ENCODE measurements at regions not wholly inside any gene's neighbourhood (a gene's known extent, or its start where the extent isn't known, plus 50 kb on each side); places are given as distances from the start of the nearest gene placed in this dataset.

- no peaks in the 10 kb centered on the region for H3K4me1 ChIP-seq (ENCODE audit: insufficient read depth, low read length)
- no peaks in the 10 kb centered on the region for H3K27me3 ChIP-seq (ENCODE audit: insufficient read depth, low read length)
- H3K79me1 ChIP-seq (ENCODE audit: insufficient read depth, low read depth, low read length, poor library complexity, severe bottlenecking), result no peaks in the 10 kb centered on the region
- H3K23ac ChIP-seq (ENCODE audit: insufficient read length, low read depth, low read length), result no peak overlapping the region
- no peak overlapping the region for H3K18ac ChIP-seq (ENCODE audit: insufficient read length, low read depth, low read length)
- H4K8ac ChIP-seq (replicated peaks; ENCODE audit: insufficient read length, low read depth, low read length), result no peak overlapping the region
- no peak overlapping the region for H4K5ac ChIP-seq (ENCODE audit: insufficient read length, low read depth, low read length)
- H3K4me1 Mint-ChIP-seq, result peaks cover 0 to 3% of the 10 kb centered on the region in 2 experiments; a peak in 1 of 4 replicates
- peaks cover 13% of the 10 kb centered on the region for H3K27me3 Mint-ChIP-seq (ENCODE audit: low read depth)
- H3K9ac ChIP-seq (ENCODE audit: extremely low read depth, insufficient read length, low read length), result no peak overlapping the region
- no peaks in the 10 kb centered on the region for H3K23me2 ChIP-seq (ENCODE audit: insufficient read length, low read depth, low read length, poor library complexity, severe bottlenecking)
- peaks cover 4 to 26% (median 13%) of the 10 kb centered on the region in 3 experiments for H3K36me3 Mint-ChIP-seq (ENCODE audit: insufficient read depth in 1 of 3, low read depth in 3 of 3)
- H2AFZ ChIP-seq (ENCODE audit: low read length), result no peak overlapping the region
- H3K27ac Mint-ChIP-seq, result no peak overlapping the region
- WGBS (ENCODE audit: extremely low coverage, insufficient read length, low lambda C conversion rate), result no CpG with 5 or more reads among the region's 25 CpGs
- H3K27ac ChIP-seq (ENCODE audit: insufficient read length, low read depth, low read length), result no peak overlapping the region
- H2BK20ac ChIP-seq (ENCODE audit: low read depth, low read length, poor library complexity, severe bottlenecking), result no peak overlapping the region
- DNase-seq, result peak; percentile 18
- no peak overlapping the region for H2AK5ac ChIP-seq (ENCODE audit: insufficient read length, low read length)
- no peak overlapping the region for H3K56ac ChIP-seq (ENCODE audit: insufficient read length, low read depth, low read length)
- no peak overlapping the region for H3K14ac ChIP-seq (ENCODE audit: insufficient read depth, low read length)
- no peaks in the 10 kb centered on the region for H4K20me1 ChIP-seq (ENCODE audit: control insufficient read depth, insufficient read depth, insufficient read length)
- H3K4me3 Mint-ChIP-seq, result no peak overlapping the region
- H2BK12ac ChIP-seq (ENCODE audit: insufficient read length, low read depth, low read length), result no peak overlapping the region
- H3K9me3 Mint-ChIP-seq, result peaks cover 41 to 43% of the 10 kb centered on the region in 2 experiments
- TF ChIP-seq CTCF (conservative IDR thresholded peaks at IDR 0.05), result no peak
- no peak overlapping the region for H3K4me2 ChIP-seq (ENCODE audit: insufficient read depth, insufficient read length, low read length)
- H4K91ac ChIP-seq (ENCODE audit: insufficient read length, low read depth, low read length), result no peak overlapping the region
- H2BK5ac ChIP-seq (ENCODE audit: insufficient read length, low read length), result no peak overlapping the region
- no peak overlapping the region for H3K4ac ChIP-seq (ENCODE audit: low read depth, low read length)
- no peaks in the 10 kb centered on the region for H3K79me2 ChIP-seq (ENCODE audit: insufficient read depth, low read length)
- H2BK120ac ChIP-seq (ENCODE audit: low read depth, low read length, poor library complexity, severe bottlenecking), result no peak overlapping the region
- no peak overlapping the region for H2BK15ac ChIP-seq (ENCODE audit: low read depth, low read length)
- H3T11ph ChIP-seq (ENCODE audit: low read length), result no peak overlapping the region
- H3K9me3 ChIP-seq (ENCODE audit: control insufficient read depth, low read depth, low read length), result peaks cover 5% of the 10 kb centered on the region
These were observed 102.1 kb downstream of the FOXL3 start for GRCh38 chr7:391961-392524.
